GM12878 (cell line): ENCODE measurements at regions not wholly inside any gene's neighbourhood (a gene's known extent, or its start where the extent isn't known, plus 50 kb on each side); places are given as distances from the start of the nearest gene placed in this dataset.

ENCODE experiments used
- ATAC-seq: fragments of 200-7000 bp; cut with Tn5 transposase; 3 replicates; pipeline ENCODE4 v1.9.1; 2020; ENCODE audit warnings: mild to moderate bottlenecking, moderate library complexity
- BruUV-seq: library from RNA; stranded (reverse); fragments of 400-500 nt; replicated peaks from 2 replicates; lab custom pipeline; 2021; lab: Mats Ljungman, UMichigan
- CTCF ChIA-PET: fragments of 300-600 bp; sonication (Branson Sonifier 250); formaldehyde crosslinking; extraction: SDS; loops from one replicate; lab custom pipeline; 2021; ENCODE audit warnings: inconsistent platforms; lab: Yijun Ruan, JAX
- POLR2A ChIA-PET: fragments of 350-600 bp; formaldehyde crosslinking; extraction: SDS; loops from one replicate; lab custom pipeline; 2021; ENCODE audit warnings: inconsistent platforms; lab: Charles Lee
- RAD21 ChIA-PET: fragments of 300-600 bp; sonication (Branson Sonifier 250); formaldehyde crosslinking; loops from one replicate; lab custom pipeline; 2023; ENCODE audit warnings: antibody characterized with exemption; ENCODE audit not compliant: unreplicated experiment; lab: Charles Lee
- SMC1A ChIA-PET: fragments of 300-600 bp; sonication (Branson Sonifier 250); formaldehyde crosslinking; loops from one replicate; lab custom pipeline; 2023; ENCODE audit not compliant: unreplicated experiment, uncharacterized antibody; lab: Charles Lee
- DNase-seq: peaks from one replicate; pipeline ENCODE4 v3.0.0-alpha.2; 2011; ENCODE audit warnings: low read depth, low spot score
- FAIRE-seq: peaks from 3 replicates; lab custom pipeline; 2011; peaks lifted over from hg19 to GRCh38; lab: Jason Lieb, UNC
- H2AFZ ChIP-seq: 2 replicates; pipeline ENCODE4 v1.6.0; 2011; ENCODE audit warnings: low read depth, low read length, control low read depth; ENCODE audit not compliant: control insufficient read depth
- H3K27ac ChIP-seq: 2 replicates; pipeline ENCODE4 v1.5.1; 2011; ENCODE audit warnings: control low read depth; ENCODE audit not compliant: control insufficient read depth, insufficient read depth
- H3K27me3 ChIP-seq, 2 experiments: replicated peaks in 1 of 2; 2 replicates each; pipeline versions ENCODE4 v1.6.0 to v1.6.1; 2011; ENCODE audit warnings: low read length in 1 of 2; ENCODE audit not compliant: control insufficient read depth in 2 of 2, insufficient read depth in 2 of 2
- H3K36me3 ChIP-seq, 2 experiments: 2 replicates each; pipeline ENCODE4 v1.5.1; 2011; ENCODE audit warnings: low read length in 1 of 2; ENCODE audit not compliant: control insufficient read depth in 2 of 2, insufficient read depth in 2 of 2
- H3K4me1 ChIP-seq: 2 replicates; pipeline ENCODE4 v1.6.1; 2011; ENCODE audit warnings: mild to moderate bottlenecking, low read length, moderate library complexity, mixed read lengths; ENCODE audit not compliant: control insufficient read depth, insufficient read depth
- H3K4me2 ChIP-seq: 2 replicates; pipeline ENCODE4 v1.6.0; 2011; ENCODE audit warnings: control low read depth; ENCODE audit not compliant: control insufficient read depth, insufficient read depth
- H3K4me3 ChIP-seq: fragments of 200-600 bp; sonication (generic); 2 replicates; pipeline ENCODE4 v1.5.1; 2016
- H3K79me2 ChIP-seq: 2 replicates; pipeline ENCODE4 v1.6.0; 2011; ENCODE audit warnings: low read length; ENCODE audit not compliant: control insufficient read depth, insufficient read depth
- H3K9ac ChIP-seq: 2 replicates; pipeline ENCODE4 v1.8.0; 2011; ENCODE audit warnings: low read length, control low read depth, mixed read lengths; ENCODE audit not compliant: control insufficient read depth, insufficient read depth
- H3K9me3 ChIP-seq: replicated peaks from 3 replicates; pipeline ENCODE4 v1.5.1; 2011; ENCODE audit warnings: mild to moderate bottlenecking, low read length; ENCODE audit not compliant: control insufficient read depth, insufficient read depth
- H4K20me1 ChIP-seq: 2 replicates; pipeline ENCODE4 v1.6.0; 2011; ENCODE audit not compliant: control insufficient read depth, insufficient read depth
- ASH2L ChIP-seq: fragments of 300-600, 200-600 bp; sonication (generic); IDR thresholded peaks from 2 replicates; pipeline ENCODE4 v1.6.1; 2017; ENCODE audit warnings: low read depth, mild to moderate bottlenecking, borderline replicate concordance
- BRCA1 ChIP-seq: IDR thresholded peaks from 2 replicates; pipeline ENCODE4 v1.6.1; 2011; ENCODE audit warnings: low read depth, low read length, improper control_type of control experiment
- EP300 ChIP-seq, 2 experiments: fragments of 150-350 bp in 1 of 2; IDR thresholded peaks; 2 replicates each; pipeline ENCODE4 v1.6.1; 2011 to 2012; ENCODE audit warnings: low read depth in 2 of 2, low read length in 2 of 2, borderline replicate concordance in 1 of 2, improper control_type of control experiment in 1 of 2, inconsistent platforms in 1 of 2; ENCODE audit not compliant: control insufficient read depth in 1 of 2
- ETV6 ChIP-seq, 2 experiments: fragments of 450-650 bp in 1 of 2; IDR thresholded peaks in 1 of 2; conservative IDR thresholded peaks in 1 of 2; 2 replicates each; pipeline ENCODE4 v1.6.1; 2014; ENCODE audit warnings: antibody characterized with exemption in 1 of 2, borderline replicate concordance in 1 of 2, low read depth in 1 of 2, mild to moderate bottlenecking in 1 of 2, moderate library complexity in 1 of 2
- EZH2 ChIP-seq: IDR thresholded peaks from 2 replicates; pipeline ENCODE4 v1.6.1; 2012; ENCODE audit warnings: low read depth, mild to moderate bottlenecking, control low read depth, inconsistent platforms, low read length, borderline replicate concordance; ENCODE audit not compliant: control insufficient read depth
- IKZF1 ChIP-seq: fragments of 450-650 bp; conservative IDR thresholded peaks from 2 replicates; pipeline ENCODE4 v1.6.1; 2017; ENCODE audit warnings: antibody characterized with exemption, mild to moderate bottlenecking
- KDM1A ChIP-seq: fragments of 200-600 bp; sonication (generic); IDR thresholded peaks from 2 replicates; pipeline ENCODE4 v1.6.1; 2016; ENCODE audit warnings: borderline replicate concordance
- MEF2B ChIP-seq: fragments of 450-650 bp; IDR thresholded peaks from 2 replicates; pipeline ENCODE4 v1.6.1; 2018; ENCODE audit warnings: mild to moderate bottlenecking, moderate library complexity; ENCODE audit not compliant: partially characterized antibody, poor library complexity, severe bottlenecking
- MTA3 ChIP-seq: IDR thresholded peaks from 2 replicates; pipeline ENCODE4 v1.6.1; 2012; ENCODE audit warnings: low read length, inconsistent platforms, borderline replicate concordance
- NFIC ChIP-seq: IDR thresholded peaks from 2 replicates; pipeline ENCODE4 v1.6.1; 2012; ENCODE audit warnings: low read depth, mild to moderate bottlenecking, inconsistent platforms, low read length, moderate library complexity
- PBX3 ChIP-seq: IDR thresholded peaks from 2 replicates; pipeline ENCODE4 v1.6.1; 2011; ENCODE audit warnings: mild to moderate bottlenecking, low read depth, low read length, moderate library complexity; ENCODE audit not compliant: insufficient replicate concordance
- PML ChIP-seq: IDR thresholded peaks from 2 replicates; pipeline ENCODE4 v1.6.1; 2012; ENCODE audit warnings: low read length, inconsistent platforms
- REST ChIP-seq: IDR thresholded peaks from 2 replicates; pipeline ENCODE4 v1.6.1; 2012; ENCODE audit warnings: mild to moderate bottlenecking, low read depth, low read length
- SIX5 ChIP-seq: IDR thresholded peaks from 2 replicates; pipeline ENCODE4 v1.6.1; 2011; ENCODE audit warnings: mild to moderate bottlenecking, low read depth, low read length, moderate library complexity; ENCODE audit not compliant: severe bottlenecking
- SPI1 ChIP-seq: IDR thresholded peaks from 2 replicates; pipeline ENCODE4 v1.6.1; 2011; ENCODE audit warnings: low read depth, mild to moderate bottlenecking, low read length, moderate library complexity, borderline replicate concordance; ENCODE audit not compliant: insufficient read depth
- TCF12 ChIP-seq: IDR thresholded peaks from 2 replicates; pipeline ENCODE4 v1.6.1; 2011; ENCODE audit warnings: low read depth, mild to moderate bottlenecking, low read length
- TCF7 ChIP-seq: IDR thresholded peaks from 2 replicates; pipeline ENCODE4 v1.6.1; 2014; ENCODE audit warnings: antibody characterized with exemption, borderline replicate concordance
- YBX1 ChIP-seq: fragments of 450-650 bp; IDR thresholded peaks from 2 replicates; pipeline ENCODE4 v1.6.1; 2016; ENCODE audit warnings: antibody characterized with exemption
- WGBS: methylation state at CpG from one replicate; pipeline ENCODE4 v1.1.6; 2016; ENCODE audit warnings: low lambda C conversion rate; ENCODE audit not compliant: insufficient replicate concordance, insufficient coverage; ENCODE audit errors: missing lambda C conversion rate; 5-methylcytosine and 5-hydroxymethylcytosine counted together
- in situ Hi-C: fragments of 300-500 bp; cut with MboI; formaldehyde crosslinking; loops from 9 replicates; pipeline ENCODE4 v1.14.3; 2018; ENCODE audit warnings: mixed read lengths
- intact Hi-C: fragments of 100-400 bp; cut with micrococcal nuclease; formaldehyde crosslinking; loops from one replicate; pipeline ENCODE4 v1.14.2; 2022; ENCODE audit not compliant: unreplicated experiment

DNA sequence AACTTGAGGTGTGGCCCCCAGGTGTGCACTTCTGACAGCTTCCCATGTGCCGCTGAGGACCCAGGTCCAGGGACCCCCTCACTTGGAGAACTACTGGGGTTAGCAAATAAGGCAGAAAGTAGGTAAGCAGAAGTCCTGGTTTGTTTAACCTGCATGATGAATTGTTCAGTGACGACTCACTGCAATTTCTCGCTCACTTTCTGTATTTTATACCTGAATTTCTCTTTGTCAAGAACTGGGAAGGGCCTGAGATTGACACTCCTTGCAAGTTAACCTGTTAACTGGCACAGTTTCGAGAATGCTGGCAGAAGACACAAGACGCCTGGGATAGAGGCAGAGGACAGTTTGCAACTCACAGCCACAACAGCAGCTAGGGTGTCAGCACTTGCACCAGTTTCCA lies 164.5 kb upstream of the NCK2 start:
- H3K9ac ChIP-seq, result no peak overlapping the region
- H3K4me2 ChIP-seq, result no peak overlapping the region
- CTCF ChIA-PET, result interaction anchor here (1.0 kb wide), 1 partner anchor 11 kb away, joined by 3 read pairs; no protein-coding TSS in a partner anchor
- POLR2A ChIA-PET, result no interaction called here
- H3K9me3 ChIP-seq, result no peaks in the 10 kb centered on the region
- 21% methylated on average over 5 of the region's 5 CpGs for WGBS
- BruUV-seq, result no TSS peak
- no peak overlapping the region for H3K4me3 ChIP-seq
- no peak for DNase-seq
- no peak for TF ChIP-seq TCF7
- no peak for TF ChIP-seq MTA3
- TF ChIP-seq SIX5, result no peak
- no peak for TF ChIP-seq ETV6 (conservative IDR thresholded peaks at IDR 0.05 in 1 of 2, IDR thresholded peaks at IDR 0.05 in 1 of 2; ENCODE audit: borderline replicate concordance in 1 of 2, low read depth in 1 of 2)
- TF ChIP-seq EP300 (IDR thresholded peaks at IDR 0.05; ENCODE audit: borderline replicate concordance in 1 of 2, control insufficient read depth in 1 of 2, low read depth in 2 of 2, low read length in 2 of 2), result no peak
- TF ChIP-seq KDM1A, result no peak
- no peak for TF ChIP-seq PML
- TF ChIP-seq MEF2B, result no peak
- no peak for TF ChIP-seq ASH2L
- no peak for TF ChIP-seq NFIC
- TF ChIP-seq BRCA1, result no peak
- TF ChIP-seq SPI1, result no peak
- no peak for TF ChIP-seq IKZF1
- no peak for TF ChIP-seq YBX1
- TF ChIP-seq REST, result no peak
- no peak for TF ChIP-seq TCF12
- TF ChIP-seq PBX3, result no peak
- TF ChIP-seq EZH2, result no peak
- RAD21 ChIA-PET, result no interaction called here
- no peaks in the 10 kb centered on the region; a peak in 2 of 4 replicates for H3K27me3 ChIP-seq
- no peak overlapping the region for H3K27ac ChIP-seq
- H2AFZ ChIP-seq, result no peak overlapping the region
- no peaks in the 10 kb centered on the region for H3K79me2 ChIP-seq
- FAIRE-seq, result no peak
- in situ Hi-C loops (no loop called here), intact Hi-C loops (no loop called here)
- H3K4me1 ChIP-seq, result no peaks in the 10 kb centered on the region
- no peaks in the 10 kb centered on the region for H3K36me3 ChIP-seq
- SMC1A ChIA-PET, result no interaction called here
- no peaks in the 10 kb centered on the region for H4K20me1 ChIP-seq
- no peak for ATAC-seq
